Keratinocyte (primary cell): ENCODE measurements at regions not wholly inside any gene's neighbourhood (a gene's known extent, or its start where the extent isn't known, plus 50 kb on each side); places are given as distances from the start of the nearest gene placed in this dataset.

Experiments used
- DNase-seq: peaks from one replicate; pipeline ENCODE4 v3.0.0-alpha.2; 2011; ENCODE audit warnings: low read depth, missing footprints, low spot score
- FAIRE-seq: peaks from 2 replicates; lab custom pipeline; 2011; peaks lifted over from hg19 to GRCh38; lab: Jason Lieb, UNC
- H2AFZ ChIP-seq: 2 replicates; pipeline ENCODE4 v1.6.0; 2012; ENCODE audit warnings: low read length, control low read depth, inconsistent platforms; ENCODE audit not compliant: control insufficient read depth
- H3K27ac ChIP-seq: 2 replicates; pipeline ENCODE4 v1.5.1; 2011; ENCODE audit warnings: low read length; ENCODE audit not compliant: control insufficient read depth, insufficient read depth
- H3K27me3 ChIP-seq: 3 replicates; pipeline ENCODE4 v1.6.0; 2011; ENCODE audit warnings: low read length; ENCODE audit not compliant: control insufficient read depth, insufficient read depth; ENCODE audit errors: extremely low read depth
- H3K36me3 ChIP-seq, 2 experiments: 2 replicates in 1 of 2; 3 replicates in 1 of 2; pipeline ENCODE4 v1.5.1; 2011; ENCODE audit warnings: low read length in 2 of 2, mild to moderate bottlenecking in 1 of 2; ENCODE audit not compliant: control insufficient read depth in 2 of 2, insufficient read depth in 2 of 2; ENCODE audit errors: extremely low read depth in 1 of 2
- H3K4me1 ChIP-seq: 3 replicates; pipeline ENCODE4 v1.5.1; 2011; ENCODE audit warnings: low read length; ENCODE audit not compliant: control insufficient read depth, insufficient read depth; ENCODE audit errors: extremely low read depth
- H3K4me2 ChIP-seq: 3 replicates; pipeline ENCODE4 v1.6.0; 2011; ENCODE audit warnings: low read depth, low read length; ENCODE audit not compliant: control insufficient read depth, insufficient read depth; ENCODE audit errors: extremely low read depth
- H3K4me3 ChIP-seq, 3 experiments: fragments of 200-600 bp in 1 of 3; sonication (generic) in 1 of 3; 2 replicates in 2 of 3; 3 replicates in 1 of 3; pipeline ENCODE4 v1.5.1; 2011 to 2016; ENCODE audit warnings: low read length in 3 of 3, mild to moderate bottlenecking in 3 of 3, control low read depth in 2 of 3, inconsistent platforms in 1 of 3, low read depth in 1 of 3, mixed read lengths in 1 of 3, mixed run types in 1 of 3, moderate library complexity in 1 of 3; ENCODE audit not compliant: control insufficient read depth in 2 of 3, insufficient read depth in 2 of 3; ENCODE audit errors: extremely low read depth in 1 of 3
- H3K79me2 ChIP-seq: 2 replicates; pipeline ENCODE4 v1.6.0; 2012; ENCODE audit warnings: low read length; ENCODE audit not compliant: control insufficient read depth, insufficient read depth
- H3K9ac ChIP-seq: 3 replicates; pipeline ENCODE4 v1.6.0; 2011; ENCODE audit warnings: low read length; ENCODE audit not compliant: control insufficient read depth, insufficient read depth; ENCODE audit errors: extremely low read depth
- H3K9me1 ChIP-seq: 3 replicates; pipeline ENCODE4 v1.6.0; 2011; ENCODE audit warnings: low read length; ENCODE audit not compliant: control insufficient read depth, insufficient read depth; ENCODE audit errors: extremely low read depth
- H3K9me3 ChIP-seq: 2 replicates; pipeline ENCODE4 v1.5.1; 2012; ENCODE audit warnings: low read depth, low read length; ENCODE audit not compliant: control insufficient read depth
- H4K20me1 ChIP-seq: 3 replicates; pipeline ENCODE4 v1.6.0; 2011; ENCODE audit warnings: low read length; ENCODE audit not compliant: control insufficient read depth, insufficient read depth; ENCODE audit errors: extremely low read depth
- EZH2 ChIP-seq: IDR thresholded peaks from one replicate; pipeline ENCODE4 v1.6.1; 2012; ENCODE audit warnings: inconsistent platforms, mild to moderate bottlenecking, low read length, moderate library complexity
- dilution Hi-C: fragments of 300-500 bp; cut with MboI; formaldehyde crosslinking; loops from one replicate; pipeline ENCODE4 v1.7.0; 2020; ENCODE audit warnings: low sequenced_read_pairs; ENCODE audit not compliant: extremely low pct_ligation_motif_present
- TF ChIP-seq, protein P1 (sequence below), 3 experiments: IDR thresholded peaks in 1 of 3; conservative IDR thresholded peaks in 1 of 3; optimal IDR thresholded peaks in 1 of 3; 2 replicates in 2 of 3; 3 replicates in 1 of 3; pipeline versions ENCODE3 to v1.5.1; 2011; ENCODE audit warnings: low read length in 3 of 3, mild to moderate bottlenecking in 3 of 3, moderate library complexity in 2 of 3, control low read depth in 1 of 3, inconsistent platforms in 1 of 3; ENCODE audit not compliant: insufficient read depth in 2 of 3; ENCODE audit errors: extremely low read depth in 1 of 3

DNA sequence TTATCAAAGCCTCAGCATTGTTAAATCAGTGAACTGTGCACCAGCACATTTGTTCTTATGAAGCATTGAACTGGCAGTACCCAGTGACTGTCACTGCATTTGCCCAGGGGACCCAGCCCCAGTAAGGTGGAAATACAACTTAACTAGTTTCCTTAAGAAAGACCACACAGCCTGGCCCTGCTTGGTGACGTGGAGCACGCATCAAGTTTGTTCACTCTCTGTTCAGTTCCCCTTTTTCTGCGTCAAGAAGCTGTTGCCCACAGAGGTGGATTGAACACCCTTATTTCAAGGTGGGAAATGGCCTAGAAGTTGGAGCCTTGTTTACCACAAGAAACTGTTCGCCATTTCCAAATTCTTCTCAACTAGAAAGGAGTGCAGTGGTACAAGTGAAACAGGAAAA lies 69.9 kb upstream of the AGBL1 start:
- dilution Hi-C loops: no loop called here
- H2AFZ ChIP-seq: no peak overlapping the region
- no peaks in the 10 kb centered on the region for H3K9me1 ChIP-seq
- H3K27ac ChIP-seq: no peak overlapping the region
- no peak for TF ChIP-seq EZH2
- TF ChIP-seq, protein P1, sequence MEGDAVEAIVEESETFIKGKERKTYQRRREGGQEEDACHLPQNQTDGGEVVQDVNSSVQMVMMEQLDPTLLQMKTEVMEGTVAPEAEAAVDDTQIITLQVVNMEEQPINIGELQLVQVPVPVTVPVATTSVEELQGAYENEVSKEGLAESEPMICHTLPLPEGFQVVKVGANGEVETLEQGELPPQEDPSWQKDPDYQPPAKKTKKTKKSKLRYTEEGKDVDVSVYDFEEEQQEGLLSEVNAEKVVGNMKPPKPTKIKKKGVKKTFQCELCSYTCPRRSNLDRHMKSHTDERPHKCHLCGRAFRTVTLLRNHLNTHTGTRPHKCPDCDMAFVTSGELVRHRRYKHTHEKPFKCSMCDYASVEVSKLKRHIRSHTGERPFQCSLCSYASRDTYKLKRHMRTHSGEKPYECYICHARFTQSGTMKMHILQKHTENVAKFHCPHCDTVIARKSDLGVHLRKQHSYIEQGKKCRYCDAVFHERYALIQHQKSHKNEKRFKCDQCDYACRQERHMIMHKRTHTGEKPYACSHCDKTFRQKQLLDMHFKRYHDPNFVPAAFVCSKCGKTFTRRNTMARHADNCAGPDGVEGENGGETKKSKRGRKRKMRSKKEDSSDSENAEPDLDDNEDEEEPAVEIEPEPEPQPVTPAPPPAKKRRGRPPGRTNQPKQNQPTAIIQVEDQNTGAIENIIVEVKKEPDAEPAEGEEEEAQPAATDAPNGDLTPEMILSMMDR (optimal IDR thresholded peaks at IDR 0.05 in 1 of 3, IDR thresholded peaks at IDR 0.05 in 1 of 3, conservative IDR thresholded peaks at IDR 0.05 in 1 of 3; ENCODE audit: extremely low read depth in 1 of 3, insufficient read depth in 2 of 3, low read length in 3 of 3): no peak
- H3K4me2 ChIP-seq: no peak overlapping the region
- H3K4me3 ChIP-seq: no peak overlapping the region
- H3K79me2 ChIP-seq: no peaks in the 10 kb centered on the region
- FAIRE-seq (no peak), DNase-seq (no peak)
- H3K27me3 ChIP-seq: no peaks in the 10 kb centered on the region
- H3K9me3 ChIP-seq: no peaks in the 10 kb centered on the region
- no peak overlapping the region for H3K9ac ChIP-seq
- no peaks in the 10 kb centered on the region for H4K20me1 ChIP-seq
- no peaks in the 10 kb centered on the region for H3K4me1 ChIP-seq
- no peaks in the 10 kb centered on the region for H3K36me3 ChIP-seq

DNA sequence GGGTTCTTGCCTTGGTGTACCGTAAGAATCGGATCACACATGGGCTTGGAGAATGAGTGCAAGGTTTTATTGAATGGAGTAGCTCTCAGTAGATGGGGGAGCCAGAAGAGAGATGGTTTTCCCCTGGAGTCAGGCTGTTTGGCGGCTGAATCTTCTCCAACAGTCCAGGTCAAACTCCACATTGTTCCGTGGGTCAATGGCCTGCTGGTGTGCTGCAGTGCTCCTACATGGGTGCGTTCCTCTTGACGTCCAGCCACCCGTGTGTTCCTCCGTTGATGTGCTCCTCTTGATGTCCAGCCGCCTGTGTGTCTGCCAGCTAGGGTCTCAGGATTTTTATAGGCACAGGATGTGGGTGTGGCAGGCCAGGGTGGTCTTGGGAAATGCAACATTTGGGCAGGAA lies 69.3 kb upstream of the AGBL1 start:
- Histone ChIP-seq H2AFZ (no peak overlapping the region), H3K9me1 (no peaks in the 10 kb centered on the region), H3K79me2 (no peaks in the 10 kb centered on the region), H3K4me2 (no peak overlapping the region), H4K20me1 (no peaks in the 10 kb centered on the region), H3K9ac (no peak overlapping the region), H3K36me3 (no peaks in the 10 kb centered on the region), H3K4me3 (no peak overlapping the region), H3K4me1 (no peaks in the 10 kb centered on the region), H3K9me3 (no peaks in the 10 kb centered on the region), H3K27me3 (no peaks in the 10 kb centered on the region), H3K27ac (no peak overlapping the region)
- FAIRE-seq: no peak
- no peak for DNase-seq
- dilution Hi-C loops: no loop called here
- TF ChIP-seq, protein P1 (optimal IDR thresholded peaks at IDR 0.05 in 1 of 3, IDR thresholded peaks at IDR 0.05 in 1 of 3, conservative IDR thresholded peaks at IDR 0.05 in 1 of 3; ENCODE audit: extremely low read depth in 1 of 3, insufficient read depth in 2 of 3, low read length in 3 of 3): no peak
- TF ChIP-seq EZH2: no peak
